Stomach (tissue), 8 donors: ENCODE measurements at regions not wholly inside any gene's neighbourhood (a gene's known extent, or its start where the extent isn't known, plus 50 kb on each side); places are given as distances from the start of the nearest gene placed in this dataset.

ENCODE experiments used
- DNase-seq, 2 donors: peaks; one replicate each; pipeline versions ENCODE4 v3.0.0 to v3.0.0-alpha.2; 2013 to 2019
- H3K27ac ChIP-seq, 5 donors: fragments of 200-600 bp in 4 of 5; sonication (generic) in 4 of 5; one replicate each; pipeline ENCODE4 v1.5.1; 2013 to 2019; ENCODE audit warnings: mild to moderate bottlenecking in 1 of 5, moderate library complexity in 1 of 5
- H3K27me3 ChIP-seq, 3 donors: fragments of 200-600 bp; sonication (generic); one replicate each; pipeline ENCODE4 v1.5.1; 2017 to 2019; ENCODE audit warnings: mixed run types in 1 of 3
- H3K36me3 ChIP-seq, 4 donors: fragments of 200-600 bp; sonication (generic); 1 replicate in 3 of 4; 2 replicates in 1 of 4; pipeline ENCODE4 v1.5.1; 2016 to 2019
- H3K4me1 ChIP-seq, 4 donors: fragments of 200-600 bp; sonication (generic); one replicate each; pipeline ENCODE4 v1.5.1; 2016 to 2019
- H3K4me3 ChIP-seq, 4 donors: fragments of 200-600 bp; sonication (generic) in 3 of 4; one replicate each; pipeline ENCODE4 v1.5.1; 2016 to 2019; ENCODE audit warnings: mild to moderate bottlenecking in 1 of 4
- H3K9me3 ChIP-seq, 4 donors: fragments of 200-600 bp; sonication (generic); one replicate each; pipeline ENCODE4 v1.5.1; 2016 to 2019
- CTCF ChIP-seq, 7 experiments: fragments of 450-650 bp in 4 of 7; fragments of 200-600 bp in 3 of 7; sonication (generic) in 3 of 7; IDR thresholded peaks; one replicate each; pipeline ENCODE4 v1.5.1; 2016 to 2019; ENCODE audit warnings: antibody characterized with exemption in 7 of 7, control low read depth in 2 of 7, mild to moderate bottlenecking in 1 of 7
- EP300 ChIP-seq: sonication (generic); formaldehyde crosslinking; IDR thresholded peaks from one replicate; pipeline ENCODE4 v1.6.1; 2017; ENCODE audit warnings: antibody characterized with exemption
- POLR2A ChIP-seq, 4 donors: fragments of 450-650 bp; IDR thresholded peaks; one replicate each; pipeline ENCODE4 v1.6.1; 2016; ENCODE audit warnings: antibody characterized with exemption in 4 of 4, control low read depth in 2 of 4, mild to moderate bottlenecking in 1 of 4, moderate library complexity in 1 of 4
- POLR2AphosphoS5 ChIP-seq, 3 donors: sonication (generic); formaldehyde crosslinking; IDR thresholded peaks; one replicate each; pipeline ENCODE4 v1.6.1; 2016; ENCODE audit warnings: antibody characterized with exemption in 3 of 3
- WGBS, 5 donors: extraction: QIAGEN DNeasy Blood & Tissue Kit in 3 of 5; methylation state at CpG; one replicate each; pipeline versions ENCODE4 v1.1.5 to v1.1.7; 2013 to 2018; 5-methylcytosine and 5-hydroxymethylcytosine counted together
- intact Hi-C: fragments of 100-400 bp; cut with DNase I; formaldehyde crosslinking; loops from one replicate; pipeline ENCODE4 v1.15.1; 2023; ENCODE audit warnings: low total_unique reads
- donor health status: healthy with polysubstance abuse.
- donor health status: Bipolar disorder and iron deficiency.
- donor health status: healthy.

GRCh38 chr6:113755449-113756289 lies 101.5 kb upstream of the MARCKS start:
- Histone ChIP-seq H3K9me3 (no peaks in the 10 kb centered on the region), H3K27me3 (no peaks in the 10 kb centered on the region), H3K36me3 (no peaks in the 10 kb centered on the region), H3K4me3 (no peak overlapping the region), H3K4me1 (peaks cover 0 to 8% (median 0%) of the 10 kb centered on the region in 4 donors), H3K27ac (no peak overlapping the region)
- intact Hi-C loops: no loop called here
- 86 to 96% (median 92%) methylated on average over 4 of the region's 4 CpGs for WGBS, 5 donors
- TF ChIP-seq EP300 (no peak), POLR2A (IDR thresholded peaks at IDR 0.05) (no peak), POLR2AphosphoS5 (IDR thresholded peaks at IDR 0.05) (no peak), CTCF (IDR thresholded peaks at IDR 0.05) (no peak)
- no peak for DNase-seq

- intact Hi-C loops: no loop called here
These were observed 100.9 kb upstream of the MARCKS start for GRCh38 chr6:113756290-113756665.

GRCh38 chr6:113758214-113758613 lies 98.9 kb upstream of the MARCKS start:
- H3K27me3 ChIP-seq: no peaks in the 10 kb centered on the region
- intact Hi-C loops: no loop called here
- peak overlapping the region in 1 of 5 donors; percentile 5 for H3K27ac ChIP-seq
- no peak overlapping the region for H3K4me3 ChIP-seq
- DNase-seq: no peak
- H3K36me3 ChIP-seq: no peaks in the 10 kb centered on the region
- WGBS, 5 donors: 65 to 89% (median 79%) methylated on average over 7 of the region's 7 CpGs
- H3K4me1 ChIP-seq: peaks cover 0 to 15% (median 0%) of the 10 kb centered on the region in 4 donors
- TF ChIP-seq EP300: no peak
- no peak for TF ChIP-seq POLR2AphosphoS5 (IDR thresholded peaks at IDR 0.05)
- no peak for TF ChIP-seq POLR2A (IDR thresholded peaks at IDR 0.05)
- no peak for TF ChIP-seq CTCF (IDR thresholded peaks at IDR 0.05)
- no peaks in the 10 kb centered on the region for H3K9me3 ChIP-seq

More at GRCh38 chr6:113756290-113756665, 100.9 kb upstream of the MARCKS start:
- Histone ChIP-seq H3K36me3 (no peaks in the 10 kb centered on the region), H3K9me3 (no peaks in the 10 kb centered on the region), H3K4me3 (no peak overlapping the region), H3K27ac (no peak overlapping the region), H3K27me3 (no peaks in the 10 kb centered on the region), H3K4me1 (peaks cover 0 to 8% (median 0%) of the 10 kb centered on the region in 4 donors)
- WGBS, 5 donors: 87 to 100% (median 94%) methylated on average over 2 of the region's 2 CpGs
- DNase-seq: no peak
- TF ChIP-seq EP300 (no peak), POLR2A (IDR thresholded peaks at IDR 0.05) (no peak), CTCF (IDR thresholded peaks at IDR 0.05) (no peak), POLR2AphosphoS5 (IDR thresholded peaks at IDR 0.05) (no peak)

GRCh38 chr6:113758826-113759574 lies 98.1 kb upstream of the MARCKS start:
- intact Hi-C loops: no loop called here
- no peaks in the 10 kb centered on the region for H3K9me3 ChIP-seq
- DNase-seq: no peak
- H3K4me3 ChIP-seq: no peak overlapping the region
- no peak for TF ChIP-seq POLR2AphosphoS5 (IDR thresholded peaks at IDR 0.05)
- no peak for TF ChIP-seq CTCF (IDR thresholded peaks at IDR 0.05)
- peaks cover 0 to 18% (median 0%) of the 10 kb centered on the region in 4 donors for H3K4me1 ChIP-seq
- no peaks in the 10 kb centered on the region for H3K36me3 ChIP-seq
- WGBS, 5 donors: 70 to 84% (median 76%) methylated on average over 1 of the region's 1 CpG
- H3K27me3 ChIP-seq: no peaks in the 10 kb centered on the region
- peak overlapping the region in 2 of 5 donors; percentile 5 to 8 for H3K27ac ChIP-seq
